HepG2 (cell line): ENCODE measurements at regions not wholly inside any gene's neighbourhood (a gene's known extent, or its start where the extent isn't known, plus 50 kb on each side); places are given as distances from the start of the nearest gene placed in this dataset.

Experiments
- ATF1 ChIP-seq: IDR thresholded peaks from 2 replicates; pipeline ENCODE4 v1.6.1; 2016; ENCODE audit warnings: mild to moderate bottlenecking, control low read depth
- BCL6 ChIP-seq: IDR thresholded peaks from 2 replicates; pipeline ENCODE4 v1.6.1; 2016; ENCODE audit warnings: missing genetic modification reagents, missing compliant biosample characterization
- ELK4 ChIP-seq: sonication (generic); formaldehyde crosslinking; IDR thresholded peaks from 2 replicates; pipeline ENCODE4 v1.9.0; 2021; ENCODE audit warnings: missing genetic modification reagents, borderline replicate concordance
- EP300 ChIP-seq, 3 experiments: sonication (generic) in 1 of 3; formaldehyde crosslinking in 1 of 3; IDR thresholded peaks; 2 replicates each; pipeline versions ENCODE4 v1.5.1 to v1.6.1; 2011 to 2020; ENCODE audit warnings: low read depth in 2 of 3, low read length in 2 of 3, borderline replicate concordance in 1 of 3, improper control_type of control experiment in 1 of 3, mild to moderate bottlenecking in 1 of 3, missing genetic modification reagents in 1 of 3, moderate library complexity in 1 of 3
- FOXA1 ChIP-seq, 2 experiments: fragments of 450-650 bp in 1 of 2; sonication (generic) in 1 of 2; formaldehyde crosslinking in 1 of 2; IDR thresholded peaks; 2 replicates each; pipeline versions ENCODE4 v1.4.0 to v1.6.1; 2016 to 2020; ENCODE audit warnings: missing genetic modification reagents in 1 of 2
- FOXC1 ChIP-seq: sonication (generic); formaldehyde crosslinking; IDR thresholded peaks from 2 replicates; pipeline ENCODE4 v1.8.0; 2022; ENCODE audit warnings: mild to moderate bottlenecking, missing genetic modification reagents, borderline replicate concordance
- HIC2 ChIP-seq: sonication (generic); formaldehyde crosslinking; IDR thresholded peaks from 2 replicates; pipeline ENCODE4 v1.9.0; 2022; ENCODE audit warnings: low read depth, missing genetic modification reagents
- IRF2 ChIP-seq: IDR thresholded peaks from 2 replicates; pipeline ENCODE4 v1.6.1; 2018; ENCODE audit warnings: missing genetic modification reagents, missing compliant biosample characterization
- KDM1A ChIP-seq: IDR thresholded peaks from 2 replicates; pipeline ENCODE4 v1.6.1; 2016; ENCODE audit warnings: missing compliant biosample characterization
- KDM6A ChIP-seq: IDR thresholded peaks from 2 replicates; pipeline ENCODE4 v1.6.1; 2016; ENCODE audit warnings: low read depth
- NR2F2 ChIP-seq: IDR thresholded peaks from 2 replicates; pipeline ENCODE4 v1.6.1; 2012; ENCODE audit warnings: low read depth, inconsistent platforms, borderline replicate concordance
- PPARG ChIP-seq: conservative IDR thresholded peaks from 2 replicates; pipeline ENCODE4 v1.6.1; 2016; ENCODE audit warnings: missing biosample characterization, missing genetic modification reagents
- RXRB ChIP-seq: IDR thresholded peaks from 2 replicates; pipeline ENCODE4 v1.6.1; 2016; ENCODE audit warnings: borderline replicate concordance, missing genetic modification reagents, missing compliant biosample characterization
- SMARCC2 ChIP-seq: fragments of 450-650 bp; IDR thresholded peaks from 2 replicates; pipeline ENCODE4 v1.6.1; 2017; ENCODE audit warnings: antibody characterized with exemption, mild to moderate bottlenecking
- SOX13 ChIP-seq, 3 experiments: fragments of 450-650 bp in 1 of 3; sonication (generic) in 1 of 3; formaldehyde crosslinking in 1 of 3; IDR thresholded peaks in 2 of 3; conservative IDR thresholded peaks in 1 of 3; 2 replicates each; pipeline versions ENCODE4 v1.5.0 to v1.6.1; 2016 to 2020; ENCODE audit warnings: antibody characterized with exemption in 1 of 3, mild to moderate bottlenecking in 1 of 3, missing compliant biosample characterization in 1 of 3, missing genetic modification reagents in 1 of 3, moderate library complexity in 1 of 3
- TBX3 ChIP-seq: fragments of 450-650 bp; IDR thresholded peaks from 2 replicates; pipeline ENCODE4 v1.6.1; 2017; ENCODE audit warnings: antibody characterized with exemption, mild to moderate bottlenecking, inconsistent platforms, borderline replicate concordance
- TEAD3 ChIP-seq: optimal IDR thresholded peaks from 2 replicates; pipeline ENCODE3; 2016; ENCODE audit warnings: borderline replicate concordance
- WIZ ChIP-seq: sonication (generic); formaldehyde crosslinking; IDR thresholded peaks from 2 replicates; pipeline ENCODE4 v1.5.1; 2020; ENCODE audit warnings: mild to moderate bottlenecking, missing genetic modification reagents
- ZNF652 ChIP-seq: IDR thresholded peaks from 2 replicates; pipeline ENCODE4 v1.6.1; 2016; ENCODE audit warnings: low read depth, borderline replicate concordance
- ZNF691 ChIP-seq: sonication (generic); formaldehyde crosslinking; IDR thresholded peaks from 2 replicates; pipeline ENCODE4 v1.4.0; 2020; ENCODE audit warnings: missing genetic modification reagents, low read depth, mild to moderate bottlenecking, borderline replicate concordance
- ZNF781 ChIP-seq: sonication (generic); formaldehyde crosslinking; IDR thresholded peaks from 2 replicates; pipeline ENCODE4 v1.5.1; 2020; ENCODE audit warnings: borderline replicate concordance, mild to moderate bottlenecking, missing genetic modification reagents; ENCODE audit errors: not compliant biosample characterization
- TF ChIP-seq, protein P1 (sequence below): IDR thresholded peaks from 2 replicates; pipeline ENCODE4 v1.6.1; 2016
- TF ChIP-seq, protein P2 (sequence below): sonication (generic); formaldehyde crosslinking; IDR thresholded peaks from 2 replicates; pipeline ENCODE4 v1.4.0; 2020; ENCODE audit warnings: missing genetic modification reagents, borderline replicate concordance

DNA sequence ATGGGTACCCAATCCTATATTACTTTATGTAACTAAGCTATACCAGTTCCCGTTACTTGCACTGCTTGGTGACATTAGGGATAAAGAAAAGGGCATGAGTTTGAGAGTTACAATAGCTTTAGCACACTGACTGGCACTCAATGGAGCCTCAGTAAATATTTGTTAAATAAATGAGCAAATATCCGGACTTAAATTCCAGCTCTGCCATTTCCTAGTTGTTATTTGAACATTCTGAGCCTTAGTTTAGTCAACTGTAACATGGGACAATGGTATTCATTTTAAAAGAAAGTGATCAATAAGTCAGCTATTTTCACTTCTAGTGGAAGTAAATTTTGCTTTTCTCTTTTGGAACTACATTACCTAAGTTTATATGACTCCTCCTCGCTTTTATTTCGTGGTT is 198.7 kb downstream of the ZC3H11B start (continued):
- TF ChIP-seq, protein P1, sequence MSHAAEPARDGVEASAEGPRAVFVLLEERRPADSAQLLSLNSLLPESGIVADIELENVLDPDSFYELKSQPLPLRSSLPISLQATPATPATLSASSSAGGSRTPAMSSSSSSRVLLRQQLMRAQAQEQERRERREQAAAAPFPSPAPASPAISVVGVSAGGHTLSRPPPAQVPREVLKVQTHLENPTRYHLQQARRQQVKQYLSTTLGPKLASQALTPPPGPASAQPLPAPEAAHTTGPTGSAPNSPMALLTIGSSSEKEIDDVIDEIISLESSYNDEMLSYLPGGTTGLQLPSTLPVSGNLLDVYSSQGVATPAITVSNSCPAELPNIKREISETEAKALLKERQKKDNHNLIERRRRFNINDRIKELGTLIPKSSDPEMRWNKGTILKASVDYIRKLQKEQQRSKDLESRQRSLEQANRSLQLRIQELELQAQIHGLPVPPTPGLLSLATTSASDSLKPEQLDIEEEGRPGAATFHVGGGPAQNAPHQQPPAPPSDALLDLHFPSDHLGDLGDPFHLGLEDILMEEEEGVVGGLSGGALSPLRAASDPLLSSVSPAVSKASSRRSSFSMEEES, result peak; percentile 31; the same call in 1 of the 2 replicates
- TF ChIP-seq TEAD3 (CRISPR knock-in tag) (peak; percentile 75), EP300 (IDR thresholded peaks at IDR 0.05; ENCODE audit: low read depth in 2 of 2, low read length in 2 of 2) (peak in 1 of 2 experiments; percentile 87; a peak in 2 of 4 replicates), EP300 (CRISPR knock-in tag; IDR thresholded peaks at IDR 0.05; ENCODE audit: borderline replicate concordance) (peak; percentile 44; the same call in 1 of the 2 replicates), KDM6A (CRISPR knock-in tag) (peak; percentile 28; the same call in 1 of the 2 replicates), SOX13 (IDR thresholded peaks at IDR 0.05) (no peak), SOX13 (CRISPR knock-in tag; conservative IDR thresholded peaks at IDR 0.05 in 1 of 2, IDR thresholded peaks at IDR 0.05 in 1 of 2) (peak in 1 of 2 experiments; percentile 94; a peak in 2 of 4 replicates), FOXC1 (CRISPR knock-in tag) (no peak), ATF1 (CRISPR knock-in tag) (0 out of 2 replicates have a peak, but pooled peaks have one; percentile 43), PPARG (CRISPR knock-in tag) (0 out of 2 replicates have a peak, but pooled peaks have one; percentile 21), ELK4 (CRISPR knock-in tag) (no peak), TBX3 (peak; percentile 45; the same call in 1 of the 2 replicates), RXRB (peak; percentile 78), ZNF691 (CRISPR knock-in tag) (no peak), IRF2 (CRISPR knock-in tag) (peak; percentile 29; the same call in 1 of the 2 replicates), BCL6 (CRISPR knock-in tag) (peak; percentile 87), SMARCC2 (no peak), ZNF652 (peak; percentile 53; the same call in 1 of the 2 replicates), NR2F2 (peak; percentile 57), ZNF781 (CRISPR knock-in tag) (no peak), FOXA1 (IDR thresholded peaks at IDR 0.05) (no peak), FOXA1 (CRISPR knock-in tag; IDR thresholded peaks at IDR 0.05) (peak; percentile 62), WIZ (CRISPR knock-in tag) (no peak), KDM1A (CRISPR knock-in tag) (peak; percentile 82; the same call in 1 of the 2 replicates), HIC2 (peak; percentile 77; the same call in 1 of the 2 replicates)
- TF ChIP-seq, protein P2, sequence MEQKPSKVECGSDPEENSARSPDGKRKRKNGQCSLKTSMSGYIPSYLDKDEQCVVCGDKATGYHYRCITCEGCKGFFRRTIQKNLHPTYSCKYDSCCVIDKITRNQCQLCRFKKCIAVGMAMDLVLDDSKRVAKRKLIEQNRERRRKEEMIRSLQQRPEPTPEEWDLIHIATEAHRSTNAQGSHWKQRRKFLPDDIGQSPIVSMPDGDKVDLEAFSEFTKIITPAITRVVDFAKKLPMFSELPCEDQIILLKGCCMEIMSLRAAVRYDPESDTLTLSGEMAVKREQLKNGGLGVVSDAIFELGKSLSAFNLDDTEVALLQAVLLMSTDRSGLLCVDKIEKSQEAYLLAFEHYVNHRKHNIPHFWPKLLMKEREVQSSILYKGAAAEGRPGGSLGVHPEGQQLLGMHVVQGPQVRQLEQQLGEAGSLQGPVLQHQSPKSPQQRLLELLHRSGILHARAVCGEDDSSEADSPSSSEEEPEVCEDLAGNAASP (CRISPR knock-in tag), result 0 out of 2 replicates have a peak, but pooled peaks have one; percentile 40
